Keratinocyte (primary cell): ENCODE measurements at regions not wholly inside any gene's neighbourhood (a gene's known extent, or its start where the extent isn't known, plus 50 kb on each side); places are given as distances from the start of the nearest gene placed in this dataset.

ENCODE experiments used
- DNase-seq: peaks from one replicate; pipeline ENCODE4 v3.0.0-alpha.2; 2011; ENCODE audit warnings: low read depth, missing footprints, low spot score
- FAIRE-seq: peaks from 2 replicates; lab custom pipeline; 2011; peaks lifted over from hg19 to GRCh38; lab: Jason Lieb, UNC
- H2AFZ ChIP-seq: 2 replicates; pipeline ENCODE4 v1.6.0; 2012; ENCODE audit warnings: low read length, control low read depth, inconsistent platforms; ENCODE audit not compliant: control insufficient read depth
- H3K27ac ChIP-seq: 2 replicates; pipeline ENCODE4 v1.5.1; 2011; ENCODE audit warnings: low read length; ENCODE audit not compliant: control insufficient read depth, insufficient read depth
- H3K27me3 ChIP-seq: 3 replicates; pipeline ENCODE4 v1.6.0; 2011; ENCODE audit warnings: low read length; ENCODE audit not compliant: control insufficient read depth, insufficient read depth; ENCODE audit errors: extremely low read depth
- H3K36me3 ChIP-seq, 2 experiments: 2 replicates in 1 of 2; 3 replicates in 1 of 2; pipeline ENCODE4 v1.5.1; 2011; ENCODE audit warnings: low read length in 2 of 2, mild to moderate bottlenecking in 1 of 2; ENCODE audit not compliant: control insufficient read depth in 2 of 2, insufficient read depth in 2 of 2; ENCODE audit errors: extremely low read depth in 1 of 2
- H3K4me1 ChIP-seq: 3 replicates; pipeline ENCODE4 v1.5.1; 2011; ENCODE audit warnings: low read length; ENCODE audit not compliant: control insufficient read depth, insufficient read depth; ENCODE audit errors: extremely low read depth
- H3K4me2 ChIP-seq: 3 replicates; pipeline ENCODE4 v1.6.0; 2011; ENCODE audit warnings: low read depth, low read length; ENCODE audit not compliant: control insufficient read depth, insufficient read depth; ENCODE audit errors: extremely low read depth
- H3K4me3 ChIP-seq, 3 experiments: fragments of 200-600 bp in 1 of 3; sonication (generic) in 1 of 3; 2 replicates in 2 of 3; 3 replicates in 1 of 3; pipeline ENCODE4 v1.5.1; 2011 to 2016; ENCODE audit warnings: low read length in 3 of 3, mild to moderate bottlenecking in 3 of 3, control low read depth in 2 of 3, inconsistent platforms in 1 of 3, low read depth in 1 of 3, mixed read lengths in 1 of 3, mixed run types in 1 of 3, moderate library complexity in 1 of 3; ENCODE audit not compliant: control insufficient read depth in 2 of 3, insufficient read depth in 2 of 3; ENCODE audit errors: extremely low read depth in 1 of 3
- H3K79me2 ChIP-seq: 2 replicates; pipeline ENCODE4 v1.6.0; 2012; ENCODE audit warnings: low read length; ENCODE audit not compliant: control insufficient read depth, insufficient read depth
- H3K9ac ChIP-seq: 3 replicates; pipeline ENCODE4 v1.6.0; 2011; ENCODE audit warnings: low read length; ENCODE audit not compliant: control insufficient read depth, insufficient read depth; ENCODE audit errors: extremely low read depth
- H3K9me1 ChIP-seq: 3 replicates; pipeline ENCODE4 v1.6.0; 2011; ENCODE audit warnings: low read length; ENCODE audit not compliant: control insufficient read depth, insufficient read depth; ENCODE audit errors: extremely low read depth
- H3K9me3 ChIP-seq: 2 replicates; pipeline ENCODE4 v1.5.1; 2012; ENCODE audit warnings: low read depth, low read length; ENCODE audit not compliant: control insufficient read depth
- H4K20me1 ChIP-seq: 3 replicates; pipeline ENCODE4 v1.6.0; 2011; ENCODE audit warnings: low read length; ENCODE audit not compliant: control insufficient read depth, insufficient read depth; ENCODE audit errors: extremely low read depth
- CTCF ChIP-seq, 3 experiments: IDR thresholded peaks in 1 of 3; conservative IDR thresholded peaks in 1 of 3; optimal IDR thresholded peaks in 1 of 3; 2 replicates in 2 of 3; 3 replicates in 1 of 3; pipeline versions ENCODE3 to v1.5.1; 2011; ENCODE audit warnings: low read length in 3 of 3, mild to moderate bottlenecking in 3 of 3, moderate library complexity in 2 of 3, control low read depth in 1 of 3, inconsistent platforms in 1 of 3; ENCODE audit not compliant: insufficient read depth in 2 of 3; ENCODE audit errors: extremely low read depth in 1 of 3
- EZH2 ChIP-seq: IDR thresholded peaks from one replicate; pipeline ENCODE4 v1.6.1; 2012; ENCODE audit warnings: inconsistent platforms, mild to moderate bottlenecking, low read length, moderate library complexity
- dilution Hi-C: fragments of 300-500 bp; cut with MboI; formaldehyde crosslinking; loops from one replicate; pipeline ENCODE4 v1.7.0; 2020; ENCODE audit warnings: low sequenced_read_pairs; ENCODE audit not compliant: extremely low pct_ligation_motif_present

GRCh38 chr16:79867425-79867997 is 267.0 kb upstream of the MAF start:
- H3K4me3 ChIP-seq: no peak overlapping the region
- no peaks in the 10 kb centered on the region for H3K4me1 ChIP-seq
- H2AFZ ChIP-seq: no peak overlapping the region
- no peaks in the 10 kb centered on the region for H3K9me3 ChIP-seq
- TF ChIP-seq CTCF (optimal IDR thresholded peaks at IDR 0.05 in 1 of 3, IDR thresholded peaks at IDR 0.05 in 1 of 3, conservative IDR thresholded peaks at IDR 0.05 in 1 of 3; ENCODE audit: extremely low read depth in 1 of 3, insufficient read depth in 2 of 3, low read length in 3 of 3) (no peak), EZH2 (no peak)
- FAIRE-seq: no peak
- H3K9ac ChIP-seq: no peak overlapping the region
- H3K27ac ChIP-seq: no peak overlapping the region
- H3K27me3 ChIP-seq: no peaks in the 10 kb centered on the region
- dilution Hi-C loops: no loop called here
- no peak for DNase-seq
- no peaks in the 10 kb centered on the region for H3K79me2 ChIP-seq
- no peaks in the 10 kb centered on the region for H4K20me1 ChIP-seq
- no peak overlapping the region for H3K4me2 ChIP-seq
- no peaks in the 10 kb centered on the region for H3K9me1 ChIP-seq
- H3K36me3 ChIP-seq: no peaks in the 10 kb centered on the region

- Histone ChIP-seq H3K27ac (no peak overlapping the region), H3K9me3 (no peaks in the 10 kb centered on the region), H3K9me1 (no peaks in the 10 kb centered on the region), H3K36me3 (no peaks in the 10 kb centered on the region), H3K9ac (no peak overlapping the region), H4K20me1 (no peaks in the 10 kb centered on the region), H3K4me3 (no peak overlapping the region), H3K27me3 (no peaks in the 10 kb centered on the region), H3K79me2 (no peaks in the 10 kb centered on the region), H3K4me1 (no peaks in the 10 kb centered on the region), H2AFZ (no peak overlapping the region), H3K4me2 (no peak overlapping the region)
- FAIRE-seq (no peak), DNase-seq (no peak)
- no peak for TF ChIP-seq CTCF (optimal IDR thresholded peaks at IDR 0.05 in 1 of 3, IDR thresholded peaks at IDR 0.05 in 1 of 3, conservative IDR thresholded peaks at IDR 0.05 in 1 of 3; ENCODE audit: extremely low read depth in 1 of 3, insufficient read depth in 2 of 3, low read length in 3 of 3)
- TF ChIP-seq EZH2: no peak
- dilution Hi-C loops: no loop called here
Measured at GRCh38 chr16:79865918-79866317, 265.4 kb upstream of the MAF start.
